Endodermal cell (in vitro differentiated cells): ENCODE measurements at regions not wholly inside any gene's neighbourhood (a gene's known extent, or its start where the extent isn't known, plus 50 kb on each side); places are given as distances from the start of the nearest gene placed in this dataset.

Experiments
- DNase-seq: peaks from one replicate; pipeline ENCODE4 v3.0.0-alpha.2; 2017
- H3K27ac ChIP-seq: 2 replicates; pipeline ENCODE4 v1.5.1; 2013; ENCODE audit warnings: mild to moderate bottlenecking, low read depth, low read length, moderate library complexity
- H3K27me3 ChIP-seq: 2 replicates; pipeline ENCODE4 v1.6.1; 2013; ENCODE audit warnings: mild to moderate bottlenecking, low read length, moderate library complexity; ENCODE audit not compliant: insufficient read depth, control insufficient read depth, poor library complexity, severe bottlenecking
- H3K36me3 ChIP-seq: 2 replicates; pipeline ENCODE4 v1.7.0; 2013; ENCODE audit warnings: mild to moderate bottlenecking, low read length, moderate library complexity; ENCODE audit not compliant: control insufficient read depth, insufficient read depth
- H3K4me1 ChIP-seq: one replicate; pipeline ENCODE4 v1.7.0; 2013; ENCODE audit warnings: low read length; ENCODE audit not compliant: control insufficient read depth, insufficient read depth
- H3K4me3 ChIP-seq: 2 replicates; pipeline ENCODE4 v1.5.1; 2013; ENCODE audit warnings: mild to moderate bottlenecking, low read length, moderate library complexity
- H3K9ac ChIP-seq: 2 replicates; pipeline ENCODE4 v1.6.1; 2013; ENCODE audit warnings: mild to moderate bottlenecking, low read length, moderate library complexity; ENCODE audit not compliant: poor library complexity, severe bottlenecking; ENCODE audit errors: extremely low read depth
- H3K9me3 ChIP-seq: 2 replicates; pipeline ENCODE4 v1.6.1; 2013; ENCODE audit warnings: mild to moderate bottlenecking, low read length, moderate library complexity; ENCODE audit not compliant: control insufficient read depth
- H3K27ac Mint-ChIP-seq: 2 replicates; pipeline ENCODE4 v1.8.0; 2020; ENCODE audit warnings: mixed read lengths
- H3K27me3 Mint-ChIP-seq: 2 replicates; pipeline ENCODE4 v1.8.0; 2021; ENCODE audit warnings: mild to moderate bottlenecking, mixed read lengths; ENCODE audit not compliant: insufficient read depth
- H3K36me3 Mint-ChIP-seq: 2 replicates; pipeline ENCODE4 v1.8.0; 2020; ENCODE audit warnings: low read depth, mixed read lengths
- H3K4me1 Mint-ChIP-seq: 2 replicates; pipeline ENCODE4 v1.8.0; 2020; ENCODE audit warnings: mixed read lengths
- H3K4me3 Mint-ChIP-seq: 2 replicates; pipeline ENCODE4 v1.8.0; 2020; ENCODE audit warnings: mild to moderate bottlenecking, moderate library complexity, mixed read lengths
- H3K9me3 Mint-ChIP-seq: 2 replicates; pipeline ENCODE4 v1.8.0; 2020; ENCODE audit warnings: mild to moderate bottlenecking, mixed read lengths
- WGBS, 2 experiments: methylation state at CpG; one replicate each; pipeline versions ENCODE4 v1.1.5 to v1.1.7; 2013; ENCODE audit warnings: missing lambda C conversion rate in 2 of 2, mixed read lengths in 1 of 2; ENCODE audit not compliant: insufficient coverage in 1 of 2, insufficient read length in 1 of 2; 5-methylcytosine and 5-hydroxymethylcytosine counted together
- TF ChIP-seq, protein P1 (sequence below): fragments of 200-600 bp; sonication (generic); conservative IDR thresholded peaks from 2 replicates; pipeline ENCODE4 v1.5.0; 2021; ENCODE audit warnings: antibody characterized with exemption, mild to moderate bottlenecking

GRCh38 chr17:31591924-31592323 is 200.4 kb downstream of the RAB11FIP4 start:
- 94 to 100% methylated on average over 2 of the region's 2 CpGs for WGBS, 2 experiments
- TF ChIP-seq, protein P1, sequence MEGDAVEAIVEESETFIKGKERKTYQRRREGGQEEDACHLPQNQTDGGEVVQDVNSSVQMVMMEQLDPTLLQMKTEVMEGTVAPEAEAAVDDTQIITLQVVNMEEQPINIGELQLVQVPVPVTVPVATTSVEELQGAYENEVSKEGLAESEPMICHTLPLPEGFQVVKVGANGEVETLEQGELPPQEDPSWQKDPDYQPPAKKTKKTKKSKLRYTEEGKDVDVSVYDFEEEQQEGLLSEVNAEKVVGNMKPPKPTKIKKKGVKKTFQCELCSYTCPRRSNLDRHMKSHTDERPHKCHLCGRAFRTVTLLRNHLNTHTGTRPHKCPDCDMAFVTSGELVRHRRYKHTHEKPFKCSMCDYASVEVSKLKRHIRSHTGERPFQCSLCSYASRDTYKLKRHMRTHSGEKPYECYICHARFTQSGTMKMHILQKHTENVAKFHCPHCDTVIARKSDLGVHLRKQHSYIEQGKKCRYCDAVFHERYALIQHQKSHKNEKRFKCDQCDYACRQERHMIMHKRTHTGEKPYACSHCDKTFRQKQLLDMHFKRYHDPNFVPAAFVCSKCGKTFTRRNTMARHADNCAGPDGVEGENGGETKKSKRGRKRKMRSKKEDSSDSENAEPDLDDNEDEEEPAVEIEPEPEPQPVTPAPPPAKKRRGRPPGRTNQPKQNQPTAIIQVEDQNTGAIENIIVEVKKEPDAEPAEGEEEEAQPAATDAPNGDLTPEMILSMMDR = no peak

DNA sequence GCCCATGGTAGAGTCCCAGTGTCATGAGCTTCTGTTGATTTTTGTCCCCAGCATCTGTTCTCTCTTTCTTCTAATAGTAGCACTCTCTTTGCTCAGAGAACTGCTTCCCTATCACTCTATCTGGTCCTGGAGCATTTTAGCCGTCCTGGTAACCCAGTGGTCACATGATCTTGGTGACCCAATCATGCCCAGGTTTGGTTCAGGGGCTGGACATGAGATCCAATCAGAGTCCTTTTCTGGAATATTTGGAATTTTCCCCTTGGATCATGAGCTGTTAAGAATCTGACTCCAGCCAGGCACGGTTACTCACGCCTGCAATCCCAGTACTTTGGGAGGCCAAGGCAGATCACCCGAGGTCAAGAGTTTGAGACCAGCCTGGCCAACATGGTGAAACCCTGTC is 197.0 kb downstream of the RAB11FIP4 start:
- TF ChIP-seq, protein P1 = no peak
- no peaks in the 10 kb centered on the region for H3K9me3 ChIP-seq
- no peak overlapping the region for H3K9ac ChIP-seq
- H3K4me1 Mint-ChIP-seq = no peaks in the 10 kb centered on the region
- no peak for DNase-seq
- H3K27ac ChIP-seq = no peak overlapping the region
- no peak overlapping the region for H3K4me3 Mint-ChIP-seq
- H3K4me1 ChIP-seq = no peaks in the 10 kb centered on the region
- no peak overlapping the region for H3K27ac Mint-ChIP-seq
- H3K4me3 ChIP-seq = no peak overlapping the region
- H3K9me3 Mint-ChIP-seq = no peaks in the 10 kb centered on the region
- H3K27me3 ChIP-seq = no peaks in the 10 kb centered on the region
- peaks cover 20% of the 10 kb centered on the region for H3K36me3 Mint-ChIP-seq
- H3K27me3 Mint-ChIP-seq = no peaks in the 10 kb centered on the region
- no peaks in the 10 kb centered on the region for H3K36me3 ChIP-seq
- 91 to 95% methylated on average over 4 of the region's 4 CpGs for WGBS, 2 experiments

More at GRCh38 chr17:31591924-31592323, 200.4 kb downstream of the RAB11FIP4 start:
- Mint-ChIP-seq H3K4me1 (no peaks in the 10 kb centered on the region), H3K4me3 (no peak overlapping the region), H3K27ac (no peak overlapping the region), H3K36me3 (peaks cover 16% of the 10 kb centered on the region), H3K27me3 (no peaks in the 10 kb centered on the region), H3K9me3 (no peaks in the 10 kb centered on the region)
- Histone ChIP-seq H3K9me3 (no peaks in the 10 kb centered on the region), H3K4me1 (no peaks in the 10 kb centered on the region), H3K9ac (no peak overlapping the region), H3K36me3 (no peaks in the 10 kb centered on the region), H3K27me3 (no peaks in the 10 kb centered on the region), H3K27ac (no peak overlapping the region), H3K4me3 (no peak overlapping the region)
- no peak for DNase-seq

DNA sequence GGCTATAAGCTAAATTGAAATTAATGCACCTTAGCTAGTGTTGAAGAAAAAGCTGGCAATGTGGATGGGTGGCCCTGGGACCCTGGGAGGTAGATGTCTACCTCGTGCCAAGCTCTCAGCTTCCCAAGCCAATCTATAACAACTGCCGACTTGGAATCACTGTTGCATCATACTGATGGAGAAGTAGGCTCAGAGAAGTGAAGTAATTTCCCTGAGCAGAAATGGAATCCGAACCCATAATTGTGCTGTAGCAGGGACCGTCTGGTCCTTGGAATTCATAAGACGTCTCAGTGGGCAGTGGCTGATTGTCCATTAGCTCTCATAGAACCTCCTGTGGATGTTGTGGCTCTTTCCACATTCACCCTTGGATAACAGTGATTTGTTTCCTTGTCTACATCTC is 196.6 kb downstream of the RAB11FIP4 start:
- no peak for DNase-seq
- no peak overlapping the region for H3K27ac ChIP-seq
- WGBS, 2 experiments = 89 to 100% methylated on average over 4 to 5 of the region's 5 CpGs

More for the DNA sequence above, 196.6 kb downstream of the RAB11FIP4 start:
- Histone ChIP-seq H3K27me3 (no peaks in the 10 kb centered on the region), H3K4me3 (no peak overlapping the region), H3K36me3 (no peaks in the 10 kb centered on the region), H3K4me1 (no peaks in the 10 kb centered on the region), H3K9me3 (no peaks in the 10 kb centered on the region), H3K9ac (no peak overlapping the region)
- H3K27ac Mint-ChIP-seq = no peak overlapping the region
- H3K4me3 Mint-ChIP-seq = no peak overlapping the region
- H3K27me3 Mint-ChIP-seq = no peaks in the 10 kb centered on the region
- H3K9me3 Mint-ChIP-seq = no peaks in the 10 kb centered on the region
- TF ChIP-seq, protein P1 = no peak
- H3K36me3 Mint-ChIP-seq = peaks cover 19% of the 10 kb centered on the region
- H3K4me1 Mint-ChIP-seq = no peaks in the 10 kb centered on the region
